Fibroblast of skin of right biceps (primary cell): ENCODE measurements at regions not wholly inside any gene's neighbourhood (a gene's known extent, or its start where the extent isn't known, plus 50 kb on each side); places are given as distances from the start of the nearest gene placed in this dataset.
"Not testable (repeated sequence)": the region's sequence is repeated elsewhere in the genome, so short reads cannot be mapped to it uniquely, and the experiment has no call there.

ENCODE experiments used
- DNase-seq: peaks from one replicate; pipeline ENCODE4 v3.0.0-alpha.2; 2013

- peak; percentile 81 for DNase-seq
Observed at GRCh38 chr6:28585335-28585734, 59.7 kb downstream of the GPX5 start.

GRCh38 chr6:28586324-28586723 is 60.6 kb downstream of the GPX5 start:
- no peak for DNase-seq

- DNase-seq = peak; percentile 58
Observed at GRCh38 chr6:28586962-28587745, 61.5 kb downstream of the GPX5 start.

GRCh38 chr6:28587746-28588075 is 62.0 kb downstream of the GPX5 start:
- peak; percentile 39 for DNase-seq

- no peak for DNase-seq
Observed at GRCh38 chr6:28588666-28589065, 63.0 kb downstream of the GPX5 start.

- peak; percentile 98 for DNase-seq
Observed at GRCh38 chr6:28589234-28589956, 63.7 kb downstream of the GPX5 start.

- no peak for DNase-seq
Observed at GRCh38 chr6:28589957-28590349, 64.3 kb downstream of the GPX5 start.

- DNase-seq = peak; percentile 68
Observed at GRCh38 chr6:28597217-28597835, 71.6 kb downstream of the GPX5 start.

- DNase-seq = no peak
Observed at GRCh38 chr6:28597924-28598722, 72.4 kb downstream of the GPX5 start.

- no peak for DNase-seq
Observed at GRCh38 chr6:28598757-28599686, 73.3 kb downstream of the GPX5 start.

GRCh38 chr6:28600245-28600644 is 74.6 kb downstream of the GPX5 start:
- no peak for DNase-seq

- DNase-seq = no peak
Observed at GRCh38 chr6:28603891-28604290, 78.2 kb downstream of the GPX5 start.

GRCh38 chr6:28606424-28607391 is 81.0 kb downstream of the GPX5 start:
- DNase-seq = peak; percentile 90

GRCh38 chr6:28607990-28608389 is 82.3 kb downstream of the GPX5 start:
- DNase-seq = no peak

- no peak for DNase-seq
Observed at GRCh38 chr6:28609672-28610071, 84.0 kb downstream of the GPX5 start.

- no peak for DNase-seq
Observed at GRCh38 chr6:28615616-28615954, 89.9 kb downstream of the GPX5 start.

GRCh38 chr6:28615955-28616747 is 90.5 kb downstream of the GPX5 start:
- no peak for DNase-seq

- DNase-seq = no peak
Observed at GRCh38 chr6:28618898-28619555, 93.3 kb downstream of the GPX5 start.

GRCh38 chr6:28621268-28621667 is 95.6 kb downstream of the GPX5 start:
- DNase-seq = not testable (repeated sequence)
